Panc1 (cell line): ENCODE measurements at regions not wholly inside any gene's neighbourhood (a gene's known extent, or its start where the extent isn't known, plus 50 kb on each side); places are given as distances from the start of the nearest gene placed in this dataset.

Experiments
- ATAC-seq: fragments of 200-7000 bp; cut with Tn5 transposase; 2 replicates; pipeline ENCODE4 v1.9.1; 2020; ENCODE audit warnings: mild to moderate bottlenecking, moderate library complexity
- BruUV-seq: library from RNA; stranded (reverse); fragments of 400-500 nt; replicated peaks from 2 replicates; lab custom pipeline; 2021; lab: Mats Ljungman, UMichigan
- CTCF ChIA-PET: fragments of 300-600 bp; sonication (Branson Sonifier 250); formaldehyde crosslinking; loops from one replicate; lab custom pipeline; 2022; ENCODE audit warnings: antibody characterized with exemption; lab: Charles Lee
- POLR2A ChIA-PET: fragments of 300-600 bp; sonication (Branson Sonifier 250); formaldehyde crosslinking; loops from one replicate; lab custom pipeline; 2022; ENCODE audit warnings: antibody characterized with exemption; lab: Charles Lee
- DNase-seq: peaks from one replicate; pipeline ENCODE4 v3.0.0-alpha.2; 2010; ENCODE audit warnings: low read depth, low spot score
- H3K27ac ChIP-seq: 2 replicates; pipeline ENCODE4 v1.5.1; 2011; ENCODE audit warnings: mild to moderate bottlenecking, low read length, inconsistent platforms
- H3K27me3 ChIP-seq: fragments of 200-500 bp; sonication (Bioruptor generic); 2 replicates; pipeline ENCODE4 v1.6.0; 2014; ENCODE audit warnings: low read length, inconsistent platforms; ENCODE audit not compliant: control insufficient read depth, insufficient read depth
- H3K36me3 ChIP-seq: fragments of 200-500 bp; sonication (Bioruptor generic); 2 replicates; pipeline ENCODE4 v1.5.1; 2014; ENCODE audit warnings: inconsistent platforms, mild to moderate bottlenecking, low read length, moderate library complexity; ENCODE audit not compliant: control insufficient read depth, insufficient read depth
- H3K4me1 ChIP-seq: 2 replicates; pipeline ENCODE4 v1.5.1; 2011; ENCODE audit warnings: inconsistent platforms, mild to moderate bottlenecking, low read length, moderate library complexity; ENCODE audit not compliant: control insufficient read depth, insufficient read depth
- H3K4me3 ChIP-seq, 2 experiments: 2 replicates each; pipeline ENCODE4 v1.5.1; 2011 to 2012; ENCODE audit warnings: low read depth in 2 of 2, low read length in 2 of 2, mild to moderate bottlenecking in 2 of 2, inconsistent platforms in 1 of 2, moderate library complexity in 1 of 2
- H3K9me3 ChIP-seq: fragments of 200-500 bp; sonication (Bioruptor generic); 2 replicates; pipeline ENCODE4 v1.5.1; 2014; ENCODE audit warnings: low read depth, mild to moderate bottlenecking, inconsistent platforms, low read length, moderate library complexity; ENCODE audit not compliant: control insufficient read depth, insufficient read depth
- POLR2AphosphoS5 ChIP-seq: IDR thresholded peaks from 2 replicates; pipeline ENCODE4 v1.6.1; 2012; ENCODE audit warnings: mild to moderate bottlenecking, low read depth, low read length, moderate library complexity
- REST ChIP-seq, 2 experiments: IDR thresholded peaks; 2 replicates each; pipeline ENCODE4 v1.6.1; 2011 to 2012; ENCODE audit warnings: low read depth in 2 of 2, control low read depth in 1 of 2, low read length in 1 of 2, mild to moderate bottlenecking in 1 of 2, moderate library complexity in 1 of 2; ENCODE audit not compliant: insufficient read depth in 1 of 2
- SIN3A ChIP-seq: IDR thresholded peaks from 2 replicates; pipeline ENCODE4 v1.6.1; 2012; ENCODE audit warnings: low read depth, mild to moderate bottlenecking, low read length, moderate library complexity, borderline replicate concordance; ENCODE audit not compliant: insufficient read depth
- TCF7L2 ChIP-seq: IDR thresholded peaks from 2 replicates; pipeline ENCODE4 v1.6.1; 2011; ENCODE audit warnings: mild to moderate bottlenecking, low read depth, low read length, inconsistent platforms
- in situ Hi-C: cut with HindIII; loops from 2 replicates; pipeline ENCODE4 v1.10.0; 2016; ENCODE audit warnings: low sequenced_read_pairs, low pct_unique_long_range_greater_than_20kb
- intact Hi-C: fragments of 100-400 bp; cut with micrococcal nuclease; formaldehyde crosslinking; loops from one replicate; pipeline ENCODE4 v1.10.0; 2022; ENCODE audit not compliant: unreplicated experiment
- TF ChIP-seq, protein P1 (sequence below): fragments of 450-650 bp; IDR thresholded peaks from 2 replicates; pipeline ENCODE4 v1.5.1; 2017; ENCODE audit warnings: mild to moderate bottlenecking

DNA sequence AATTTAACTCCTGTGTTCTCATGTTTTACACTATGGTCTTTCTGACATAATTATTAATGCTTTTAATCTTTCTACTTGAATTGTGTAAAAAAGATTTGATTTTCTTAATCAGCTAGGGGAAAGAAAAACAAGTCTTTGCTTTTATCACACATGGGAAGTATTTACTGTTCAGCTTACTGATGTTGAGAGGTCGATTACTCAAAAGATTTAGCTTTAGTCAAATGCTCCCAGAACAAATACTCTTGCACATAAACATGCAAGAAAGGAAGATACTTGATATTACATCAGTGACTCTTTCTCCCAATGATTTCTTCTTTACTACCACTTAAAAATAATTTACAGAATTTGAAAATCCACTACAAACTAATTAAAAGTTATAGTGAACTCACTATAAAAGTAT lies 198.3 kb upstream of the FAT4 start:
- Histone ChIP-seq H3K4me1 (no peaks in the 10 kb centered on the region), H3K27ac (no peak overlapping the region), H3K27me3 (no peaks in the 10 kb centered on the region), H3K4me3 (no peak overlapping the region), H3K36me3 (no peaks in the 10 kb centered on the region), H3K9me3 (no peaks in the 10 kb centered on the region)
- ATAC-seq, result no peak
- no peak for DNase-seq
- no TSS peak for BruUV-seq
- in situ Hi-C loops, result no loop called here
- no peak for TF ChIP-seq TCF7L2
- TF ChIP-seq, protein P1, sequence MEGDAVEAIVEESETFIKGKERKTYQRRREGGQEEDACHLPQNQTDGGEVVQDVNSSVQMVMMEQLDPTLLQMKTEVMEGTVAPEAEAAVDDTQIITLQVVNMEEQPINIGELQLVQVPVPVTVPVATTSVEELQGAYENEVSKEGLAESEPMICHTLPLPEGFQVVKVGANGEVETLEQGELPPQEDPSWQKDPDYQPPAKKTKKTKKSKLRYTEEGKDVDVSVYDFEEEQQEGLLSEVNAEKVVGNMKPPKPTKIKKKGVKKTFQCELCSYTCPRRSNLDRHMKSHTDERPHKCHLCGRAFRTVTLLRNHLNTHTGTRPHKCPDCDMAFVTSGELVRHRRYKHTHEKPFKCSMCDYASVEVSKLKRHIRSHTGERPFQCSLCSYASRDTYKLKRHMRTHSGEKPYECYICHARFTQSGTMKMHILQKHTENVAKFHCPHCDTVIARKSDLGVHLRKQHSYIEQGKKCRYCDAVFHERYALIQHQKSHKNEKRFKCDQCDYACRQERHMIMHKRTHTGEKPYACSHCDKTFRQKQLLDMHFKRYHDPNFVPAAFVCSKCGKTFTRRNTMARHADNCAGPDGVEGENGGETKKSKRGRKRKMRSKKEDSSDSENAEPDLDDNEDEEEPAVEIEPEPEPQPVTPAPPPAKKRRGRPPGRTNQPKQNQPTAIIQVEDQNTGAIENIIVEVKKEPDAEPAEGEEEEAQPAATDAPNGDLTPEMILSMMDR, result no peak
- POLR2A ChIA-PET, result no interaction called here
- CTCF ChIA-PET, result no interaction called here
- intact Hi-C loops, result no loop called here

DNA sequence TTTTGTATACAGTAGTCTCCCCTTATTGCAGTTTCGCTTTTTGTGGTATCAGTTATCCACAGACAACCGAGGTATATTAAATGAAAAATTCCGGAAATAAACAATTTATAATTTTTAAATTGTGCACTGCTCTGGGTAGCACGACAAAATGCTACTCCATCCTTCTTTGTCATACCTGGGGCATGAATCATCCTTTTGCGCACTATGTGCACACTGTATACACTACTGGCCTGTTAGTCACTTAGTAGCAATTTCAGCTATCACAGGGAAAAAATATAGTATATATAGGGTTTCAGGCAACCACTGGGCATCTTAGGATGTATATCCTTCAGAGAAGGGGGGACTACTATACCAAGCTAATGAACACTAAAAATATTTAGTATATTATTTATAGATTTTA lies 198.8 kb upstream of the FAT4 start:
- TF ChIP-seq REST (IDR thresholded peaks at IDR 0.05; ENCODE audit: insufficient read depth in 1 of 2, low read depth in 2 of 2, low read length in 1 of 2), result no peak
- TF ChIP-seq TCF7L2, result no peak
- no peak for TF ChIP-seq POLR2AphosphoS5
- no peak for TF ChIP-seq SIN3A
- TF ChIP-seq, protein P1, result no peak
- Histone ChIP-seq H3K36me3 (no peaks in the 10 kb centered on the region), H3K27me3 (no peaks in the 10 kb centered on the region), H3K4me1 (no peaks in the 10 kb centered on the region), H3K4me3 (no peak overlapping the region), H3K27ac (no peak overlapping the region), H3K9me3 (no peaks in the 10 kb centered on the region)
- no TSS peak for BruUV-seq
- intact Hi-C loops, result no loop called here
- in situ Hi-C loops, result no loop called here
- peak; percentile 12 for DNase-seq
- CTCF ChIA-PET, result no interaction called here
- ATAC-seq, result no peak
- POLR2A ChIA-PET, result no interaction called here

GRCh38 chr4:125115476-125115875 lies 199.3 kb upstream of the FAT4 start:
- H3K27ac ChIP-seq, result no peak overlapping the region

More at GRCh38 chr4:125115476-125115875, 199.3 kb upstream of the FAT4 start:
- no peak for DNase-seq
- ChIA-PET POLR2A (no interaction called here), CTCF (no interaction called here)
- H3K4me3 ChIP-seq, result no peak overlapping the region
- intact Hi-C loops, result no loop called here
- no TSS peak for BruUV-seq
- TF ChIP-seq REST (IDR thresholded peaks at IDR 0.05; ENCODE audit: insufficient read depth in 1 of 2, low read depth in 2 of 2, low read length in 1 of 2) (no peak), SIN3A (no peak), POLR2AphosphoS5 (no peak), TCF7L2 (no peak)
- no peaks in the 10 kb centered on the region for H3K27me3 ChIP-seq
- in situ Hi-C loops, result no loop called here
- no peaks in the 10 kb centered on the region for H3K36me3 ChIP-seq
- no peaks in the 10 kb centered on the region for H3K9me3 ChIP-seq
- no peaks in the 10 kb centered on the region for H3K4me1 ChIP-seq
- no peak for ATAC-seq
